B cell (primary cell): ENCODE measurements at regions not wholly inside any gene's neighbourhood (a gene's known extent, or its start where the extent isn't known, plus 50 kb on each side); places are given as distances from the start of the nearest gene placed in this dataset.

ENCODE experiments used
- ATAC-seq: fragments of 200-7000 bp; cut with Tn5 transposase; one replicate; pipeline ENCODE4 v1.10.0; 2021; ENCODE audit warnings: low read depth, mild to moderate bottlenecking, moderate number of reproducible peaks, moderate library complexity
- CTCF ChIA-PET: fragments of 350-600 bp; sonication (Branson Sonifier 250); formaldehyde crosslinking; loops from one replicate; lab custom pipeline; 2021; ENCODE audit warnings: antibody characterized with exemption, inconsistent platforms; lab: Charles Lee
- POLR2A ChIA-PET: fragments of 350-600 bp; sonication (Branson Sonifier 250); formaldehyde crosslinking; loops from one replicate; lab custom pipeline; 2021; ENCODE audit warnings: antibody characterized with exemption; lab: Charles Lee
- DNase-seq: peaks from one replicate; pipeline ENCODE4 v3.0.0; 2013
- H2AFZ ChIP-seq: 2 replicates; pipeline ENCODE4 v1.6.1; 2012; ENCODE audit warnings: mild to moderate bottlenecking, low read depth, low read length; ENCODE audit not compliant: insufficient read depth, poor library complexity, severe bottlenecking
- H3K27ac ChIP-seq, 2 donors: 1 replicate in 1 of 2; 2 replicates in 1 of 2; pipeline ENCODE4 v1.5.1; 2012 to 2013; ENCODE audit warnings: low read length in 2 of 2, mild to moderate bottlenecking in 2 of 2, moderate library complexity in 1 of 2
- H3K27me3 ChIP-seq, 4 experiments: fragments of 200-600 bp in 1 of 4; sonication (generic) in 1 of 4; replicated peaks in 1 of 4; 1 replicate in 2 of 4; 2 replicates in 2 of 4; pipeline versions ENCODE4 v1.6.1 to v1.7.0; 2013 to 2016; ENCODE audit warnings: low read length in 3 of 4, mild to moderate bottlenecking in 2 of 4, mixed read lengths in 1 of 4, moderate library complexity in 1 of 4; ENCODE audit not compliant: insufficient read depth in 4 of 4, control insufficient read depth in 3 of 4; ENCODE audit errors: control extremely low read depth in 1 of 4
- H3K36me3 ChIP-seq, 2 experiments: replicated peaks in 1 of 2; 1 replicate in 1 of 2; 2 replicates in 1 of 2; pipeline versions ENCODE4 v1.6.1 to v1.7.1; 2013; ENCODE audit warnings: low read length in 1 of 2; ENCODE audit not compliant: insufficient read depth in 2 of 2, control insufficient read depth in 1 of 2; ENCODE audit errors: control extremely low read depth in 1 of 2, extremely low read depth in 1 of 2
- H3K4me1 ChIP-seq, 2 donors: fragments of 200-600 bp in 1 of 2; sonication (generic) in 1 of 2; 1 replicate in 1 of 2; 2 replicates in 1 of 2; pipeline versions ENCODE4 v1.5.1 to v1.6.1; 2013 to 2017; ENCODE audit warnings: low read length in 2 of 2; ENCODE audit not compliant: control insufficient read depth in 2 of 2, insufficient read depth in 2 of 2
- H3K4me2 ChIP-seq: replicated peaks from 2 replicates; pipeline ENCODE3; 2012; ENCODE audit warnings: mild to moderate bottlenecking, low read depth, low read length; ENCODE audit not compliant: poor library complexity, severe bottlenecking
- H3K4me3 ChIP-seq, 5 experiments: fragments of 200-600 bp in 1 of 5; sonication (generic) in 1 of 5; 1 replicate in 3 of 5; 2 replicates in 2 of 5; pipeline versions ENCODE4 v1.5.1 to v1.7.0; 2011 to 2016; ENCODE audit warnings: low read length in 4 of 5, mild to moderate bottlenecking in 4 of 5, low read depth in 2 of 5, control low read depth in 1 of 5, moderate library complexity in 1 of 5; ENCODE audit not compliant: insufficient read depth in 1 of 5; ENCODE audit errors: control extremely low read depth in 1 of 5, extremely low read depth in 1 of 5
- H3K79me2 ChIP-seq: fragments of 200-600 bp; sonication (generic); one replicate; pipeline ENCODE4 v1.6.0; 2016; ENCODE audit warnings: low read length; ENCODE audit not compliant: control insufficient read depth, insufficient read depth
- H3K9ac ChIP-seq: fragments of 200-600 bp; sonication (generic); 2 replicates; pipeline ENCODE4 v1.6.1; 2017; ENCODE audit warnings: mild to moderate bottlenecking, low read length, moderate library complexity
- H3K9me3 ChIP-seq, 3 donors: one replicate each; pipeline versions ENCODE4 v1.6.1 to v1.7.1; 2013; ENCODE audit warnings: low read length in 2 of 3; ENCODE audit not compliant: control insufficient read depth in 2 of 3, insufficient read depth in 1 of 3; ENCODE audit errors: control extremely low read depth in 1 of 3
- H4K20me1 ChIP-seq: 2 replicates; pipeline ENCODE4 v1.6.0; 2012; ENCODE audit warnings: mild to moderate bottlenecking, low read length; ENCODE audit not compliant: insufficient read depth, control insufficient read depth, poor library complexity, severe bottlenecking
- H3K27ac Mint-ChIP-seq: one replicate; pipeline ENCODE4 v1.8.0; 2021; ENCODE audit warnings: mixed read lengths
- H3K27me3 Mint-ChIP-seq: one replicate; pipeline ENCODE4 v1.8.0; 2021; ENCODE audit warnings: mixed read lengths
- H3K4me1 Mint-ChIP-seq: one replicate; pipeline ENCODE4 v1.8.0; 2021; ENCODE audit warnings: mixed read lengths
- H3K4me3 Mint-ChIP-seq: one replicate; pipeline ENCODE4 v1.8.0; 2021; ENCODE audit warnings: mixed read lengths
- H3K9me3 Mint-ChIP-seq: one replicate; pipeline ENCODE4 v1.8.0; 2022; ENCODE audit warnings: mixed read lengths; ENCODE audit not compliant: insufficient read depth
- CTCF ChIP-seq: fragments of 200-600 bp; IDR thresholded peaks from one replicate; pipeline ENCODE4 v1.8.0; 2022; ENCODE audit warnings: antibody characterized with exemption, mild to moderate bottlenecking
- EZH2 ChIP-seq: IDR thresholded peaks from 2 replicates; pipeline ENCODE4 v1.6.1; 2012; ENCODE audit warnings: borderline replicate concordance, low read depth, mild to moderate bottlenecking, moderate library complexity, low read length; ENCODE audit not compliant: insufficient read depth, poor library complexity, severe bottlenecking
- WGBS: methylation state at CpG from one replicate; pipeline ENCODE4 v1.1.5; 2013; ENCODE audit warnings: missing lambda C conversion rate; ENCODE audit not compliant: insufficient coverage; 5-methylcytosine and 5-hydroxymethylcytosine counted together
- intact Hi-C: fragments of 100-400 bp; cut with micrococcal nuclease; formaldehyde crosslinking; loops from one replicate; pipeline ENCODE4 v1.10.0; 2022

GRCh38 chr9:25960178-25960577 is 281.9 kb upstream of the TUSC1 start:
- H3K27me3 Mint-ChIP-seq, result no peaks in the 10 kb centered on the region
- Histone ChIP-seq H3K9ac (no peak overlapping the region), H3K36me3 (no peaks in the 10 kb centered on the region), H3K79me2 (no peaks in the 10 kb centered on the region), H3K4me2 (no peak overlapping the region), H3K4me1 (no peaks in the 10 kb centered on the region), H4K20me1 (no peaks in the 10 kb centered on the region), H2AFZ (no peak overlapping the region), H3K27ac (no peak overlapping the region), H3K27me3 (no peaks in the 10 kb centered on the region), H3K9me3 (no peaks in the 10 kb centered on the region), H3K4me3 (no peak overlapping the region)
- H3K9me3 Mint-ChIP-seq, result peaks cover 3% of the 10 kb centered on the region
- POLR2A ChIA-PET, result no interaction called here
- intact Hi-C loops, result no loop called here
- H3K4me3 Mint-ChIP-seq, result no peak overlapping the region
- CTCF ChIA-PET, result no interaction called here
- WGBS, result 45% methylated on average over 1 of the region's 3 CpGs
- DNase-seq, result no peak
- H3K4me1 Mint-ChIP-seq, result no peaks in the 10 kb centered on the region
- no peak for ATAC-seq
- no peak overlapping the region for H3K27ac Mint-ChIP-seq
- TF ChIP-seq EZH2 (no peak), CTCF (no peak)

- H2AFZ ChIP-seq, result no peak overlapping the region
- CTCF ChIA-PET, result no interaction called here
Measured at GRCh38 chr9:25954209-25954608, 276.0 kb upstream of the TUSC1 start.

More at GRCh38 chr9:25954209-25954608, 276.0 kb upstream of the TUSC1 start:
- no peaks in the 10 kb centered on the region for H3K4me1 ChIP-seq
- no peaks in the 10 kb centered on the region for H4K20me1 ChIP-seq
- Mint-ChIP-seq H3K27me3 (no peaks in the 10 kb centered on the region), H3K27ac (no peak overlapping the region), H3K4me3 (no peak overlapping the region), H3K9me3 (no peaks in the 10 kb centered on the region), H3K4me1 (no peaks in the 10 kb centered on the region)
- no peaks in the 10 kb centered on the region for H3K27me3 ChIP-seq
- peaks cover 0 to 9% (median 0%) of the 10 kb centered on the region in 3 donors for H3K9me3 ChIP-seq
- H3K27ac ChIP-seq, result no peak overlapping the region
- no peak overlapping the region for H3K4me3 ChIP-seq
- intact Hi-C loops, result no loop called here
- TF ChIP-seq CTCF (no peak), EZH2 (no peak)
- no peak for DNase-seq
- no peaks in the 10 kb centered on the region for H3K36me3 ChIP-seq
- no peaks in the 10 kb centered on the region for H3K79me2 ChIP-seq
- H3K4me2 ChIP-seq, result no peak overlapping the region
- no peak for ATAC-seq
- POLR2A ChIA-PET, result no interaction called here
- no peak overlapping the region for H3K9ac ChIP-seq
